Endothelial cell of umbilical vein (primary cell): ENCODE measurements at regions not wholly inside any gene's neighbourhood (a gene's known extent, or its start where the extent isn't known, plus 50 kb on each side); places are given as distances from the start of the nearest gene placed in this dataset.

ENCODE experiments used
- BruUV-seq: library from RNA; stranded (reverse); fragments of 400-500 nt; replicated peaks from 2 replicates; lab custom pipeline; 2021; lab: Mats Ljungman, UMichigan
- CTCF ChIA-PET: fragments of 300-600, 350-600 bp; sonication (Branson Sonifier 250); formaldehyde crosslinking; loops from one replicate; lab custom pipeline; 2021; ENCODE audit warnings: antibody characterized with exemption, inconsistent platforms; lab: Charles Lee
- POLR2A ChIA-PET: fragments of 300-600, 350-600 bp; sonication (Branson Sonifier 250); formaldehyde crosslinking; loops from one replicate; lab custom pipeline; 2021; ENCODE audit warnings: antibody characterized with exemption, inconsistent platforms; lab: Charles Lee
- DNase-seq: peaks from one replicate; pipeline ENCODE4 v3.0.0-alpha.2; 2011; ENCODE audit warnings: low read depth, low spot score
- FAIRE-seq: peaks from 2 replicates; lab custom pipeline; 2011; peaks lifted over from hg19 to GRCh38; lab: Jason Lieb, UNC
- H2AFZ ChIP-seq: 2 replicates; pipeline ENCODE4 v1.6.0; 2012; ENCODE audit warnings: low read depth, low read length, control low read depth, inconsistent platforms
- H3K27ac ChIP-seq: 2 replicates; pipeline ENCODE4 v1.5.1; 2011; ENCODE audit warnings: low read depth, mild to moderate bottlenecking, control low read depth, low read length, moderate library complexity; ENCODE audit not compliant: insufficient read depth
- H3K27me3 ChIP-seq, 2 experiments: 2 replicates each; pipeline versions ENCODE4 v1.6.0 to v1.6.1; 2011; ENCODE audit warnings: low read length in 2 of 2, mixed read lengths in 1 of 2; ENCODE audit not compliant: control insufficient read depth in 2 of 2, insufficient read depth in 2 of 2
- H3K36me3 ChIP-seq, 2 experiments: 2 replicates in 1 of 2; 3 replicates in 1 of 2; pipeline ENCODE4 v1.5.1; 2011; ENCODE audit warnings: low read length in 2 of 2, mild to moderate bottlenecking in 1 of 2, moderate library complexity in 1 of 2; ENCODE audit not compliant: control insufficient read depth in 2 of 2, insufficient read depth in 2 of 2; ENCODE audit errors: extremely low read depth in 1 of 2
- H3K4me1 ChIP-seq: 3 replicates; pipeline ENCODE4 v1.5.1; 2011; ENCODE audit warnings: mild to moderate bottlenecking, low read length; ENCODE audit not compliant: control insufficient read depth, insufficient read depth; ENCODE audit errors: extremely low read depth
- H3K4me2 ChIP-seq: 2 replicates; pipeline ENCODE4 v1.6.1; 2011; ENCODE audit warnings: low read length, control low read depth, mixed read lengths; ENCODE audit not compliant: insufficient read depth
- H3K4me3 ChIP-seq, 3 experiments: fragments of 200-600 bp in 1 of 3; sonication (generic), shearing (Covaris generic) in 1 of 3; replicated peaks in 1 of 3; 2 replicates each; pipeline ENCODE4 v1.5.1; 2011 to 2016; ENCODE audit warnings: control low read depth in 3 of 3, low read length in 3 of 3, mild to moderate bottlenecking in 2 of 3, inconsistent platforms in 1 of 3, low read depth in 1 of 3, moderate library complexity in 1 of 3; ENCODE audit not compliant: insufficient read depth in 1 of 3
- H3K79me2 ChIP-seq: 2 replicates; pipeline ENCODE4 v1.6.0; 2012; ENCODE audit warnings: low read length, inconsistent platforms; ENCODE audit not compliant: control insufficient read depth, insufficient read depth
- H3K9ac ChIP-seq: replicated peaks from 2 replicates; pipeline ENCODE3; 2011; ENCODE audit warnings: low read length, control low read depth; ENCODE audit not compliant: insufficient read depth; ENCODE audit errors: extremely low read depth
- H3K9me1 ChIP-seq: replicated peaks from 3 replicates; pipeline ENCODE4 v1.6.0; 2011; ENCODE audit warnings: mild to moderate bottlenecking, low read length; ENCODE audit not compliant: control insufficient read depth, insufficient read depth; ENCODE audit errors: extremely low read depth
- H3K9me3 ChIP-seq: replicated peaks from 2 replicates; pipeline ENCODE4 v1.5.1; 2012; ENCODE audit warnings: low read length, inconsistent platforms; ENCODE audit not compliant: control insufficient read depth, insufficient read depth
- H4K20me1 ChIP-seq: replicated peaks from 2 replicates; pipeline ENCODE3; 2011; ENCODE audit warnings: mild to moderate bottlenecking, low read length; ENCODE audit not compliant: control insufficient read depth, insufficient read depth; ENCODE audit errors: extremely low read depth
- EZH2 ChIP-seq: IDR thresholded peaks from 2 replicates; pipeline ENCODE4 v1.6.1; 2012; ENCODE audit warnings: borderline replicate concordance, low read depth, mild to moderate bottlenecking, moderate library complexity, low read length, inconsistent platforms; ENCODE audit not compliant: severe bottlenecking
- FOS ChIP-seq: IDR thresholded peaks from 2 replicates; pipeline ENCODE4 v1.6.1; 2011; ENCODE audit warnings: mild to moderate bottlenecking, low read length, moderate library complexity, borderline replicate concordance; ENCODE audit not compliant: insufficient read depth
- GATA2 ChIP-seq: IDR thresholded peaks from 2 replicates; pipeline ENCODE4 v1.7.0; 2011; ENCODE audit warnings: low read depth, mild to moderate bottlenecking, moderate library complexity, mixed read lengths, low read length; ENCODE audit not compliant: insufficient read length, insufficient read depth
- JUN ChIP-seq: IDR thresholded peaks from 2 replicates; pipeline ENCODE4 v1.6.1; 2011; ENCODE audit warnings: borderline replicate concordance, low read depth; ENCODE audit not compliant: insufficient read length, insufficient read depth
- MAX ChIP-seq: IDR thresholded peaks from 2 replicates; pipeline ENCODE4 v1.6.1; 2011; ENCODE audit not compliant: insufficient read depth, insufficient read length
- MYC ChIP-seq: IDR thresholded peaks from one replicate; pipeline ENCODE4 v1.6.1; 2011; ENCODE audit warnings: mild to moderate bottlenecking, low read depth, low read length
- POLR2A ChIP-seq: IDR thresholded peaks from 2 replicates; pipeline ENCODE4 v1.6.1; 2012; ENCODE audit warnings: low read depth, mild to moderate bottlenecking, control low read depth, low read length
- POLR2AphosphoS5 ChIP-seq: IDR thresholded peaks from 2 replicates; pipeline ENCODE4 v1.6.1; 2012; ENCODE audit warnings: low read depth, mild to moderate bottlenecking, control low read depth, low read length, moderate library complexity; ENCODE audit not compliant: insufficient read depth
- dilution Hi-C: fragments of 300-500 bp; cut with MboI; formaldehyde crosslinking; loops from one replicate; pipeline ENCODE4 v1.15.0; 2019; ENCODE audit warnings: low sequenced_read_pairs; ENCODE audit not compliant: extremely low pct_ligation_motif_present
- intact Hi-C: fragments of 100-400 bp; cut with micrococcal nuclease; formaldehyde crosslinking; loops from one replicate; pipeline ENCODE4 v1.10.0; 2022
- TF ChIP-seq, protein P1 (sequence below), 2 donors: IDR thresholded peaks; 1 replicate in 1 of 2; 2 replicates in 1 of 2; pipeline ENCODE4 v1.5.1; 2011; ENCODE audit warnings: low read length in 2 of 2, mild to moderate bottlenecking in 2 of 2, moderate library complexity in 2 of 2, control low read depth in 1 of 2, inconsistent platforms in 1 of 2, low read depth in 1 of 2; ENCODE audit not compliant: insufficient read depth in 1 of 2; ENCODE audit errors: extremely low read depth in 1 of 2

GRCh38 chr2:2840681-2841300 lies 509.7 kb upstream of the MYT1L start:
- no peaks in the 10 kb centered on the region for H3K4me1 ChIP-seq
- no peak overlapping the region for H2AFZ ChIP-seq
- dilution Hi-C loops, result no loop called here
- no peak for DNase-seq
- H3K4me3 ChIP-seq, result no peak overlapping the region
- no TSS peak for BruUV-seq
- H3K4me2 ChIP-seq, result no peak overlapping the region
- TF ChIP-seq GATA2 (no peak), POLR2A (no peak), JUN (no peak), MAX (no peak), EZH2 (no peak), MYC (no peak), FOS (no peak), POLR2AphosphoS5 (no peak)
- TF ChIP-seq, protein P1, sequence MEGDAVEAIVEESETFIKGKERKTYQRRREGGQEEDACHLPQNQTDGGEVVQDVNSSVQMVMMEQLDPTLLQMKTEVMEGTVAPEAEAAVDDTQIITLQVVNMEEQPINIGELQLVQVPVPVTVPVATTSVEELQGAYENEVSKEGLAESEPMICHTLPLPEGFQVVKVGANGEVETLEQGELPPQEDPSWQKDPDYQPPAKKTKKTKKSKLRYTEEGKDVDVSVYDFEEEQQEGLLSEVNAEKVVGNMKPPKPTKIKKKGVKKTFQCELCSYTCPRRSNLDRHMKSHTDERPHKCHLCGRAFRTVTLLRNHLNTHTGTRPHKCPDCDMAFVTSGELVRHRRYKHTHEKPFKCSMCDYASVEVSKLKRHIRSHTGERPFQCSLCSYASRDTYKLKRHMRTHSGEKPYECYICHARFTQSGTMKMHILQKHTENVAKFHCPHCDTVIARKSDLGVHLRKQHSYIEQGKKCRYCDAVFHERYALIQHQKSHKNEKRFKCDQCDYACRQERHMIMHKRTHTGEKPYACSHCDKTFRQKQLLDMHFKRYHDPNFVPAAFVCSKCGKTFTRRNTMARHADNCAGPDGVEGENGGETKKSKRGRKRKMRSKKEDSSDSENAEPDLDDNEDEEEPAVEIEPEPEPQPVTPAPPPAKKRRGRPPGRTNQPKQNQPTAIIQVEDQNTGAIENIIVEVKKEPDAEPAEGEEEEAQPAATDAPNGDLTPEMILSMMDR (IDR thresholded peaks at IDR 0.05; ENCODE audit: extremely low read depth in 1 of 2, insufficient read depth in 1 of 2, low read depth in 1 of 2, low read length in 2 of 2), result no peak
- no peak overlapping the region for H3K9ac ChIP-seq
- no peaks in the 10 kb centered on the region for H3K9me1 ChIP-seq
- ChIA-PET POLR2A (no interaction called here), CTCF (no interaction called here)
- no peak overlapping the region for H3K27ac ChIP-seq
- H3K9me3 ChIP-seq, result peaks cover 9% of the 10 kb centered on the region
- intact Hi-C loops, result no loop called here
- H3K36me3 ChIP-seq, result no peaks in the 10 kb centered on the region
- no peaks in the 10 kb centered on the region for H3K79me2 ChIP-seq
- no peaks in the 10 kb centered on the region for H4K20me1 ChIP-seq
- H3K27me3 ChIP-seq, result no peaks in the 10 kb centered on the region
- no peak for FAIRE-seq
